ENCODE measurements at regions not wholly inside any gene's neighbourhood (a gene's known extent, or its start where the extent isn't known, plus 50 kb on each side); places are given as distances from the start of the nearest gene placed in this dataset.

- intact Hi-C loops (cut with DNase I; ENCODE audit: low total_unique reads) = no loop called here
Measured at GRCh38 chr18:67788310-67789164, 272.0 kb upstream of the DSEL start.

DNA sequence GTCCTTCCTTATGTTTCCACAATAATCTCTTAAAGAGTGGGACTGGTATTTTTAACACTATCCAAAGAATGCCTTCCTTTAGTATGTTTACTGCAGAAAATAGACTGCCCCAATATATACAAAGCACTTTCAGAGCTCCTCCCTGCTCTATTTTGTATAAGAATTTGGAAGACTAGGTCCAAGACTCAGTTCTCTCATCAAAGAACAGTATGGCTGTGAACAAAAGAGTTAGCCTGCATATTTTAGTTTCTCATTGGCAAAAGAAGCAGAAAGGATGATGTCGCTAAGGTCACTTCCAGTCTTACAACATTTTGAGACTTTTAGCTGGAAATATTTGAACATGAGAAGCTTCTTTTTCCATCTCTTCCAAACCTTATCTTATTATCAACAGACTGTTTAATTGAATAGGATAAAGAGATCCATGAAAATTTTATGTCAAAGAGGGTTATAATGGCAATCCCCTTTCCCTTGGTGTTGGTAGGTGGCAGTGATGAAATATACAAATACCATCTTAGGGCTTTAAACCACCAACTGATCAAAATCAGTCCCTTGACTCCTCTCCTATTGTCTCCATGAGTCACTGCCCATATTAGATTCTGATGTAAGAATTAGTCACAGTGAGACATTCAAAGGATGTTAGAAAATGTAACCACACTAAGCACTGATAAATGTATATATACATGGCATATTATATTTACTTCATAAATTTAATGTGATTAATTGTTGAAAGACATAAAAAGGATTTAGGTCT lies 266.9 kb upstream of the DSEL start:
- no peaks in the 10 kb centered on the region for H3K36me3 ChIP-seq
- no peaks in the 10 kb centered on the region for H3K9me3 ChIP-seq
- intact Hi-C loops (cut with DNase I; ENCODE audit: low total_unique reads) = no loop called here
- TF ChIP-seq, protein P1, sequence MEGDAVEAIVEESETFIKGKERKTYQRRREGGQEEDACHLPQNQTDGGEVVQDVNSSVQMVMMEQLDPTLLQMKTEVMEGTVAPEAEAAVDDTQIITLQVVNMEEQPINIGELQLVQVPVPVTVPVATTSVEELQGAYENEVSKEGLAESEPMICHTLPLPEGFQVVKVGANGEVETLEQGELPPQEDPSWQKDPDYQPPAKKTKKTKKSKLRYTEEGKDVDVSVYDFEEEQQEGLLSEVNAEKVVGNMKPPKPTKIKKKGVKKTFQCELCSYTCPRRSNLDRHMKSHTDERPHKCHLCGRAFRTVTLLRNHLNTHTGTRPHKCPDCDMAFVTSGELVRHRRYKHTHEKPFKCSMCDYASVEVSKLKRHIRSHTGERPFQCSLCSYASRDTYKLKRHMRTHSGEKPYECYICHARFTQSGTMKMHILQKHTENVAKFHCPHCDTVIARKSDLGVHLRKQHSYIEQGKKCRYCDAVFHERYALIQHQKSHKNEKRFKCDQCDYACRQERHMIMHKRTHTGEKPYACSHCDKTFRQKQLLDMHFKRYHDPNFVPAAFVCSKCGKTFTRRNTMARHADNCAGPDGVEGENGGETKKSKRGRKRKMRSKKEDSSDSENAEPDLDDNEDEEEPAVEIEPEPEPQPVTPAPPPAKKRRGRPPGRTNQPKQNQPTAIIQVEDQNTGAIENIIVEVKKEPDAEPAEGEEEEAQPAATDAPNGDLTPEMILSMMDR (IDR thresholded peaks at IDR 0.05) = no peak
- H3K27me3 ChIP-seq = no peaks in the 10 kb centered on the region
- H3K4me3 ChIP-seq = no peak overlapping the region
- no peak for DNase-seq
- no peaks in the 10 kb centered on the region for H3K4me1 ChIP-seq
- H3K27ac ChIP-seq = no peak overlapping the region

More at GRCh38 chr18:67788310-67789164, 272.0 kb upstream of the DSEL start:
- no peaks in the 10 kb centered on the region for H3K9me3 ChIP-seq
- no peak overlapping the region for H3K27ac ChIP-seq
- H3K36me3 ChIP-seq = no peaks in the 10 kb centered on the region
- H3K4me1 ChIP-seq = peaks cover 0 to 6% (median 0%) of the 10 kb centered on the region in 4 donors
- DNase-seq = no peak
- TF ChIP-seq, protein P1 (IDR thresholded peaks at IDR 0.05) = no peak
- H3K4me3 ChIP-seq = no peak overlapping the region
- no peaks in the 10 kb centered on the region for H3K27me3 ChIP-seq

GRCh38 chr18:67778016-67778415 lies 261.5 kb upstream of the DSEL start:
- no peak overlapping the region for H3K27ac ChIP-seq
- no peaks in the 10 kb centered on the region for H3K4me1 ChIP-seq
- no peaks in the 10 kb centered on the region for H3K9me3 ChIP-seq
- intact Hi-C loops (cut with DNase I; ENCODE audit: low total_unique reads) = no loop called here
- H3K36me3 ChIP-seq = no peaks in the 10 kb centered on the region
- no peak overlapping the region for H3K4me3 ChIP-seq
- TF ChIP-seq, protein P1 (IDR thresholded peaks at IDR 0.05) = no peak
- no peak for DNase-seq
- H3K27me3 ChIP-seq = no peaks in the 10 kb centered on the region

GRCh38 chr18:67776929-67777328 lies 260.4 kb upstream of the DSEL start:
- DNase-seq = no peak
- H3K9me3 ChIP-seq = no peaks in the 10 kb centered on the region
- H3K27ac ChIP-seq = no peak overlapping the region
- TF ChIP-seq, protein P1 (IDR thresholded peaks at IDR 0.05) = no peak
- intact Hi-C loops (cut with DNase I; ENCODE audit: low total_unique reads) = no loop called here
- H3K27me3 ChIP-seq = no peaks in the 10 kb centered on the region
- no peak overlapping the region for H3K4me3 ChIP-seq
- no peaks in the 10 kb centered on the region for H3K4me1 ChIP-seq
- no peaks in the 10 kb centered on the region for H3K36me3 ChIP-seq

DNA sequence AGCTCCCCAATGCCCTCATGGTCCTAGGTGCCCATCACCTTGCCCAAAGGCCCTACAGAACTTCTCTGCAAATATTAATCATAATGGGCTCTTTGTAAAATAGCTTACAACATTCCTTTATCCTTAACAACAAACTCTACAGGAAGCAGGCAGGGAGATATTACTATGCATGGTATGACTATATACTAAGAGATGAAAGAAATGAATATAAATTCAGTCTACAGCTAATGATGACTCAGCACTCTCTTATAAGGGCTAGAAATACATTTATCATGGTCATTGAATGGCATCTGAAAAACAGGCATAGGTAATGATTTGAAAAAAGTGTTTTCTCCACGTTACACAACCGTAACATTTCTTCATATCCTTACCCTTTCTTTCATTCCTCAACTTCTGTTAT lies 254.8 kb upstream of the DSEL start:
- TF ChIP-seq, protein P1 (IDR thresholded peaks at IDR 0.05) = no peak
- H3K4me3 ChIP-seq = no peak overlapping the region
- no peak overlapping the region for H3K27ac ChIP-seq
- H3K27me3 ChIP-seq = no peaks in the 10 kb centered on the region
- DNase-seq = no peak
- H3K36me3 ChIP-seq = no peaks in the 10 kb centered on the region
- H3K4me1 ChIP-seq = no peaks in the 10 kb centered on the region
- no peaks in the 10 kb centered on the region for H3K9me3 ChIP-seq
- intact Hi-C loops (cut with DNase I; ENCODE audit: low total_unique reads) = no loop called here
